GM23338 (cell line): ENCODE measurements at regions not wholly inside any gene's neighbourhood (a gene's known extent, or its start where the extent isn't known, plus 50 kb on each side); places are given as distances from the start of the nearest gene placed in this dataset.

Experiments
- ATAC-seq: fragments of 200-7000 bp; cut with Tn5 transposase; 3 replicates; pipeline ENCODE4 v1.9.1; 2020
- DNase-seq: peaks from one replicate; pipeline ENCODE4 v3.0.0-alpha.2; 2015; ENCODE audit warnings: low spot score
- H2AFZ ChIP-seq: fragments of 200-600 bp; sonication (generic); 2 replicates; pipeline ENCODE4 v1.8.0; 2016; ENCODE audit warnings: antibody characterized with exemption, mild to moderate bottlenecking, moderate library complexity
- H3F3A ChIP-seq: fragments of 200-600 bp; sonication (generic); replicated peaks from 2 replicates; pipeline ENCODE4 v1.8.0; 2017; ENCODE audit warnings: antibody characterized with exemption, mixed run types, low read depth
- H3K27ac ChIP-seq: fragments of 200-600 bp; sonication (generic); 2 replicates; pipeline ENCODE4 v1.6.1; 2016; ENCODE audit warnings: low read depth
- H3K27me3 ChIP-seq: fragments of 200-600 bp; sonication (generic); 2 replicates; pipeline ENCODE4 v1.8.0; 2016; ENCODE audit warnings: mild to moderate bottlenecking, mixed run types, moderate library complexity; ENCODE audit not compliant: insufficient read depth
- H3K36me3 ChIP-seq: fragments of 200-600 bp; sonication (generic); 2 replicates; pipeline ENCODE4 v1.8.0; 2016; ENCODE audit warnings: mild to moderate bottlenecking; ENCODE audit not compliant: insufficient read depth
- H3K4me1 ChIP-seq: fragments of 200-600 bp; sonication (generic); 2 replicates; pipeline ENCODE4 v1.8.0; 2016; ENCODE audit warnings: mild to moderate bottlenecking, moderate library complexity; ENCODE audit not compliant: insufficient read depth
- H3K4me2 ChIP-seq: fragments of 200-600 bp; sonication (generic); 2 replicates; pipeline ENCODE4 v1.7.1; 2017; ENCODE audit warnings: mixed run types
- H3K4me3 ChIP-seq: fragments of 200-600 bp; sonication (generic); 2 replicates; pipeline ENCODE4 v1.6.1; 2016; ENCODE audit warnings: mixed run types
- H3K79me2 ChIP-seq: fragments of 200-600 bp; sonication (generic); replicated peaks from 2 replicates; pipeline ENCODE4 v1.8.0; 2017; ENCODE audit warnings: mild to moderate bottlenecking; ENCODE audit not compliant: insufficient read depth
- H3K9me2 ChIP-seq: fragments of 200-600 bp; sonication (generic); 2 replicates; pipeline ENCODE4 v1.8.0; 2017; ENCODE audit not compliant: insufficient read depth
- H4K20me1 ChIP-seq: fragments of 200-600 bp; sonication (generic); replicated peaks from 2 replicates; pipeline ENCODE4 v1.8.0; 2017; ENCODE audit warnings: mild to moderate bottlenecking; ENCODE audit not compliant: insufficient read depth
- H3K27ac Mint-ChIP-seq: 2 replicates; pipeline ENCODE4 v1.8.0; 2020; ENCODE audit warnings: inconsistent platforms, mild to moderate bottlenecking, moderate library complexity, mixed read lengths
- H3K27me3 Mint-ChIP-seq: 3 replicates; pipeline ENCODE4 v1.8.0; 2022; ENCODE audit warnings: low read depth, mild to moderate bottlenecking, moderate library complexity, mixed read lengths, inconsistent platforms; ENCODE audit not compliant: insufficient read depth, poor library complexity
- H3K36me3 Mint-ChIP-seq: 3 replicates; pipeline ENCODE4 v1.8.0; 2021; ENCODE audit warnings: low read depth, mild to moderate bottlenecking, inconsistent platforms, moderate library complexity, mixed read lengths
- H3K4me1 Mint-ChIP-seq: 3 replicates; pipeline ENCODE4 v1.8.0; 2020; ENCODE audit warnings: mild to moderate bottlenecking, inconsistent platforms, mixed read lengths
- H3K4me3 Mint-ChIP-seq: 3 replicates; pipeline ENCODE4 v1.8.0; 2021; ENCODE audit warnings: moderate library complexity, mild to moderate bottlenecking, inconsistent platforms, mixed read lengths
- H3K9me3 Mint-ChIP-seq: 3 replicates; pipeline ENCODE4 v1.8.0; 2020; ENCODE audit warnings: moderate library complexity, mild to moderate bottlenecking, inconsistent platforms, mixed read lengths
- CREB1 ChIP-seq: fragments of 250-450 bp; sonication (Bioruptor Pico); IDR thresholded peaks from 2 replicates; pipeline ENCODE4 v1.5.0; 2020; ENCODE audit warnings: low read depth, mild to moderate bottlenecking, moderate library complexity
- CTCF ChIP-seq, 2 experiments: fragments of 200-600 bp in 1 of 2; sonication (generic) in 1 of 2; conservative IDR thresholded peaks; 2 replicates each; pipeline versions ENCODE4 v1.5.1 to v1.6.1; 2016 to 2017; ENCODE audit warnings: antibody characterized with exemption in 2 of 2, low read depth in 2 of 2, mild to moderate bottlenecking in 2 of 2, moderate library complexity in 1 of 2
- ETS1 ChIP-seq: IDR thresholded peaks from 2 replicates; pipeline ENCODE4 v1.6.1; 2016; ENCODE audit warnings: antibody characterized with exemption
- EZH2phosphoT487 ChIP-seq: fragments of 200-600 bp; sonication (generic); IDR thresholded peaks from one replicate; pipeline ENCODE4 v1.8.1; 2018; ENCODE audit warnings: antibody characterized with exemption; ENCODE audit not compliant: unreplicated experiment
- JUNB ChIP-seq: IDR thresholded peaks from one replicate; pipeline ENCODE4 v1.6.1; 2016; ENCODE audit warnings: antibody characterized with exemption; ENCODE audit not compliant: unreplicated experiment
- NANOG ChIP-seq: IDR thresholded peaks from 2 replicates; pipeline ENCODE4 v1.6.1; 2016; ENCODE audit warnings: antibody characterized with exemption, borderline replicate concordance
- POLR2AphosphoS5 ChIP-seq: IDR thresholded peaks from 2 replicates; pipeline ENCODE4 v1.6.1; 2016; ENCODE audit warnings: antibody characterized with exemption, low read depth
- REST ChIP-seq: IDR thresholded peaks from one replicate; pipeline ENCODE4 v1.6.1; 2018; ENCODE audit warnings: antibody characterized with exemption; ENCODE audit not compliant: unreplicated experiment
- STAT1 ChIP-seq: IDR thresholded peaks from one replicate; pipeline ENCODE4 v1.6.1; 2016; ENCODE audit warnings: antibody characterized with exemption; ENCODE audit not compliant: unreplicated experiment
- ZNF114 ChIP-seq: fragments of 250-450 bp; sonication (Bioruptor Pico); IDR thresholded peaks from 2 replicates; pipeline ENCODE4 v1.5.0; 2020; ENCODE audit warnings: mild to moderate bottlenecking, moderate library complexity
- ZNF331 ChIP-seq: fragments of 250-450 bp; sonication (Bioruptor Pico); IDR thresholded peaks from 2 replicates; pipeline ENCODE4 v1.5.0; 2020; ENCODE audit warnings: low read depth, mild to moderate bottlenecking, moderate library complexity
- ZNF462 ChIP-seq: fragments of 250-450 bp; sonication (Bioruptor Pico); IDR thresholded peaks from 2 replicates; pipeline ENCODE4 v1.5.0; 2020; ENCODE audit warnings: mild to moderate bottlenecking, moderate library complexity

GRCh38 chr12:114612062-114612461 lies 71.9 kb downstream of the TBX3 start (continued):
- no peak for TF ChIP-seq CREB1 (CRISPR knock-in tag)

GRCh38 chr12:114611145-114612018 lies 72.6 kb downstream of the TBX3 start:
- H3K27me3 Mint-ChIP-seq: peaks cover 7% of the 10 kb centered on the region
- H3K9me3 Mint-ChIP-seq: peaks cover 11% of the 10 kb centered on the region
- Histone ChIP-seq H3K79me2 (no peaks in the 10 kb centered on the region), H3K36me3 (no peaks in the 10 kb centered on the region), H3K4me2 (no peak overlapping the region), H3K4me1 (no peaks in the 10 kb centered on the region), H4K20me1 (no peaks in the 10 kb centered on the region), H3K4me3 (no peak overlapping the region), H3F3A (no peaks in the 10 kb centered on the region), H3K9me2 (no peaks in the 10 kb centered on the region), H2AFZ (no peak overlapping the region), H3K27me3 (no peaks in the 10 kb centered on the region), H3K27ac (no peak overlapping the region)
- no peak for DNase-seq
- no peak overlapping the region for H3K27ac Mint-ChIP-seq
- no peak for ATAC-seq
- H3K4me1 Mint-ChIP-seq: no peaks in the 10 kb centered on the region
- 0 out of 3 replicates have a peak, but pooled peaks cover 4% of the 10 kb centered on the region for H3K36me3 Mint-ChIP-seq
- H3K4me3 Mint-ChIP-seq: no peak overlapping the region
- no peak for TF ChIP-seq REST
- no peak for TF ChIP-seq EZH2phosphoT487
- TF ChIP-seq ZNF114 (CRISPR knock-in tag): no peak
- TF ChIP-seq ETS1: no peak
- TF ChIP-seq JUNB: no peak
- TF ChIP-seq CTCF (conservative IDR thresholded peaks at IDR 0.05; ENCODE audit: low read depth in 2 of 2): no peak
- TF ChIP-seq ZNF331 (CRISPR knock-in tag): no peak
- TF ChIP-seq CREB1 (CRISPR knock-in tag): no peak
- TF ChIP-seq POLR2AphosphoS5: no peak
- TF ChIP-seq ZNF462 (CRISPR knock-in tag): no peak
- TF ChIP-seq NANOG: no peak
- no peak for TF ChIP-seq STAT1
